ENCODE measurements at regions not wholly inside any gene's neighbourhood (a gene's known extent, or its start where the extent isn't known, plus 50 kb on each side); places are given as distances from the start of the nearest gene placed in this dataset.

DNA sequence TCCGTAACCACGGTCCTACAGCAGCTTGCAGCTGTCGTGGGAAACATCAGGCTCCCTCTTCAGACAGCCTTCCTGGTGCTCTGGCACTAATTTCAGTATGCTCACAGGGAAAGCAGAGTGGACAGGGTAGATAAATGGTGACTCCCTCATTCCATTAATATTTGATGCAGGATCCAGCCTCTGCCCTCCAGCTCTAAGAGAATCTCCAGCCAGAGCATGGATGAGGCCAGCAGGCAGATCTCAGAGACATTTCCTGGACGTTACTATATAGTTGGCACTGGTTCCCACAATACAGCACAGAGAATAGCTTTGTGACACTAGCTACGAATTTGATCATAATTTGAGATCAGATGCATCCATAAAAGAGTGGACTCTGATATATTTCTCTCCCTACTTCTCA is 341.4 kb downstream of the LIG4 start:
- H3K27me3 ChIP-seq (replicated peaks; ENCODE audit: control insufficient read depth, insufficient read depth, low read length): no peaks in the 10 kb centered on the region
- ChIA-PET CTCF (no interaction called here), POLR2A (no interaction called here)
- intact Hi-C loops (cut with micrococcal nuclease; ENCODE audit: unreplicated experiment): no loop called here
- Mint-ChIP-seq H3K36me3 (ENCODE audit: insufficient read depth, unreplicated experiment) (no peaks in the 10 kb centered on the region), H3K4me3 (ENCODE audit: unreplicated experiment) (no peak overlapping the region), H3K27me3 (ENCODE audit: insufficient read depth, unreplicated experiment) (peaks cover 11% of the 10 kb centered on the region), H3K9me3 (ENCODE audit: unreplicated experiment) (no peaks in the 10 kb centered on the region), H3K27ac (ENCODE audit: unreplicated experiment) (no peak overlapping the region), H3K4me1 (ENCODE audit: low read depth, unreplicated experiment) (no peaks in the 10 kb centered on the region)
- TF ChIP-seq, protein P1, sequence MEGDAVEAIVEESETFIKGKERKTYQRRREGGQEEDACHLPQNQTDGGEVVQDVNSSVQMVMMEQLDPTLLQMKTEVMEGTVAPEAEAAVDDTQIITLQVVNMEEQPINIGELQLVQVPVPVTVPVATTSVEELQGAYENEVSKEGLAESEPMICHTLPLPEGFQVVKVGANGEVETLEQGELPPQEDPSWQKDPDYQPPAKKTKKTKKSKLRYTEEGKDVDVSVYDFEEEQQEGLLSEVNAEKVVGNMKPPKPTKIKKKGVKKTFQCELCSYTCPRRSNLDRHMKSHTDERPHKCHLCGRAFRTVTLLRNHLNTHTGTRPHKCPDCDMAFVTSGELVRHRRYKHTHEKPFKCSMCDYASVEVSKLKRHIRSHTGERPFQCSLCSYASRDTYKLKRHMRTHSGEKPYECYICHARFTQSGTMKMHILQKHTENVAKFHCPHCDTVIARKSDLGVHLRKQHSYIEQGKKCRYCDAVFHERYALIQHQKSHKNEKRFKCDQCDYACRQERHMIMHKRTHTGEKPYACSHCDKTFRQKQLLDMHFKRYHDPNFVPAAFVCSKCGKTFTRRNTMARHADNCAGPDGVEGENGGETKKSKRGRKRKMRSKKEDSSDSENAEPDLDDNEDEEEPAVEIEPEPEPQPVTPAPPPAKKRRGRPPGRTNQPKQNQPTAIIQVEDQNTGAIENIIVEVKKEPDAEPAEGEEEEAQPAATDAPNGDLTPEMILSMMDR (IDR thresholded peaks at IDR 0.05; ENCODE audit: insufficient read depth in 1 of 2, low read depth in 1 of 2, low read length in 1 of 2, severe bottlenecking in 1 of 2, unreplicated experiment in 1 of 2): no peak
- no peaks in the 10 kb centered on the region for H3K4me1 ChIP-seq
- H3K4me3 ChIP-seq (ENCODE audit: low read depth, low read length): no peak overlapping the region
- DNase-seq: no peak
- H3K9me3 ChIP-seq: no peaks in the 10 kb centered on the region
- BruUV-seq (replicated peaks): no TSS peak
- H3K36me3 ChIP-seq (ENCODE audit: control insufficient read depth, insufficient read depth, low read length): no peaks in the 10 kb centered on the region

DNA sequence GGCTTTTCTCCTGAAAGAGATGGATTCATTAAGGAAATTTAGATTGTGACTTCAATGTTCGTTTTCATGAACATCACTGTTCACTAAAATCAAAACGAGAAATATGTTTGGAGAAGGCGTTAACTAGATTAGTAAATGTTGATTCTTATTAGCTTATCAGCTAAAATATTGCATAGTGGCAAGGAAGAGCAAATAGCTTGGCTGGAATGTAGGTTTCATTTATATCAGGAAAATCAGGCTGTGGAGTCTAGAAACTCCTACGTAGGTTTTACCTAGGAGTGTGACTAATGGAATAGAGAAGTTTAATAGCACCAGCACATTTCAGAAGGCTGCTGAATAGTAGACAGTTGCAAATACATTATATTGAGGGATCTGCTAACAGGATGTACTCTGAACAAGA is 344.9 kb downstream of the LIG4 start:
- Mint-ChIP-seq H3K9me3 (ENCODE audit: unreplicated experiment) (no peaks in the 10 kb centered on the region), H3K36me3 (ENCODE audit: insufficient read depth, unreplicated experiment) (no peaks in the 10 kb centered on the region), H3K27me3 (ENCODE audit: insufficient read depth, unreplicated experiment) (no peaks in the 10 kb centered on the region), H3K27ac (ENCODE audit: unreplicated experiment) (no peak overlapping the region), H3K4me1 (ENCODE audit: low read depth, unreplicated experiment) (no peaks in the 10 kb centered on the region), H3K4me3 (ENCODE audit: unreplicated experiment) (no peak overlapping the region)
- no peak for DNase-seq
- Histone ChIP-seq H3K4me3 (ENCODE audit: low read depth, low read length) (no peak overlapping the region), H3K9me3 (no peaks in the 10 kb centered on the region), H3K4me1 (no peaks in the 10 kb centered on the region), H3K36me3 (ENCODE audit: control insufficient read depth, insufficient read depth, low read length) (no peaks in the 10 kb centered on the region), H3K27me3 (replicated peaks; ENCODE audit: control insufficient read depth, insufficient read depth, low read length) (no peaks in the 10 kb centered on the region)
- ChIA-PET CTCF (no interaction called here), POLR2A (no interaction called here)
- BruUV-seq (replicated peaks): no TSS peak
- intact Hi-C loops (cut with micrococcal nuclease; ENCODE audit: unreplicated experiment): no loop called here
- TF ChIP-seq, protein P1 (IDR thresholded peaks at IDR 0.05; ENCODE audit: insufficient read depth in 1 of 2, low read depth in 1 of 2, low read length in 1 of 2, severe bottlenecking in 1 of 2, unreplicated experiment in 1 of 2): no peak

DNA sequence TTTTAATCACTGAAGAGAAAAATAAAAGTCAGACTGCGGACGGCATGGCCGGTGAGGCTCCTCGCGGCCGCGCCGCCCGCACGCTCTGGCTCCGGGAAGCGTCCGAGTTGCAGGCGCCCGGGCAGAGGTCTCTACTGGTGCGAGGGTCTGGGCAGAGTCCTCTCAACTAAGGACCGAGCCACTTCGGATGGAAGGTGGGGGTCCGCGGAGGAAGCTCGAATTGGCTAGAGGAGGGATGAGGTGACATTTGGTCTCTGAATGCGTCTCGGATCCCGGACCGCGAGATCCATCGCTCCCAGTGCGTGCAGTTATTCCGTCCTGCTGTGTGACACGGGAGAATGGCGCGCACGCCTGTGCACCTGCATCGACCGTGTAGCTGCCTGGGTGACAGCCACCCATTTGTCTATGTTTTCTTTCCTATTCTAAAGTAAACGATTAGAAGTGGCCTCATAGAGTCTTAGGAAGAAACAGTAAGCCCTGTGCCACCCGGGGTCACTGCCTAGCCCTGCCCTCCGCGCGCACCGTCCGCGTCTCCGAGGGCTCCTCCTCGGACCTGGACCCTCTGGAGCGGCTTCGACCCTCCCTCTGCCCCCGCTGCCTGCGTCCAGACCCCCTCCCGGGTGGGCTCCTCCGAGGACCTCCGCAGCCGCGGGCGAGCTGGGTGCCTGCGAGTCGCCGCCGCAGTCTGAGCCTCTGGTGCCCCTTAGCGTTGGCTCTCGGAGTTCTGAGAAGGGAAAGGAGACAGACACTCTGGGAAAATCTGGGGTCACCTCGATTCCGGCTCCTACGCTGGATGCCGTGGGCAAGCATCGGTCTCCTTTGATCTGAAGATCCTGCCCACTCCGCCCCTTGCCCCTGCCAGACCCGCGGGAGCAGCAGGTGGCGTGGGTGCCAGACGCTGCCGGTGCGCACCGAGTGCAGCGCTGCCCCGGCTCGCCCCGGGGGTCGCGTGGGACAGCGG is 347.4 kb downstream of the LIG4 start:
- BruUV-seq (replicated peaks): no TSS peak
- Histone ChIP-seq H3K4me1 (no peaks in the 10 kb centered on the region), H3K36me3 (ENCODE audit: control insufficient read depth, insufficient read depth, low read length) (no peaks in the 10 kb centered on the region), H3K27me3 (replicated peaks; ENCODE audit: control insufficient read depth, insufficient read depth, low read length) (no peaks in the 10 kb centered on the region), H3K9me3 (no peaks in the 10 kb centered on the region), H3K4me3 (ENCODE audit: low read depth, low read length) (no peak overlapping the region)
- no peaks in the 10 kb centered on the region for H3K36me3 Mint-ChIP-seq (ENCODE audit: insufficient read depth, unreplicated experiment)
- ChIA-PET POLR2A (no interaction called here), CTCF (no interaction called here)
- no peak overlapping the region for H3K27ac Mint-ChIP-seq (ENCODE audit: unreplicated experiment)
- intact Hi-C loops (cut with micrococcal nuclease; ENCODE audit: unreplicated experiment): no loop called here
- no peak for DNase-seq
- no peaks in the 10 kb centered on the region for H3K4me1 Mint-ChIP-seq (ENCODE audit: low read depth, unreplicated experiment)
- H3K27me3 Mint-ChIP-seq (ENCODE audit: insufficient read depth, unreplicated experiment): no peaks in the 10 kb centered on the region
- no peaks in the 10 kb centered on the region for H3K9me3 Mint-ChIP-seq (ENCODE audit: unreplicated experiment)
- no peak overlapping the region for H3K4me3 Mint-ChIP-seq (ENCODE audit: unreplicated experiment)
- TF ChIP-seq, protein P1 (IDR thresholded peaks at IDR 0.05; ENCODE audit: insufficient read depth in 1 of 2, low read depth in 1 of 2, low read length in 1 of 2, severe bottlenecking in 1 of 2, unreplicated experiment in 1 of 2): no peak
